Activated T-helper 2 cell treated with anti-CD3 and anti-CD28 coated beads, Interferon-gamma antibody, Interleukin-2, Interleukin-4, amounts not matched to agents 10 μg/mL and 5 μg/mL and 100 μg/mL, durations not matched to agents 14 hours and 24 hours and 36 hours (primary cell): ENCODE measurements at regions not wholly inside any gene's neighbourhood (a gene's known extent, or its start where the extent isn't known, plus 50 kb on each side); places are given as distances from the start of the nearest gene placed in this dataset.
"Not testable (repeated sequence)": the region's sequence is repeated elsewhere in the genome, so short reads cannot be mapped to it uniquely, and the experiment has no call there.

ENCODE experiments used
- DNase-seq: peaks from one replicate; pipeline ENCODE4 v3.0.0; 2021; ENCODE audit warnings: low spot score
- H3K27ac Mint-ChIP-seq: one replicate; pipeline ENCODE4 v1.8.0; 2021; ENCODE audit warnings: mixed read lengths
- H3K27me3 Mint-ChIP-seq: one replicate; pipeline ENCODE4 v1.8.0; 2021; ENCODE audit warnings: low read depth, mixed read lengths
- H3K36me3 Mint-ChIP-seq: one replicate; pipeline ENCODE4 v1.8.0; 2021; ENCODE audit warnings: low read depth, mixed read lengths
- H3K4me1 Mint-ChIP-seq: one replicate; pipeline ENCODE4 v1.8.0; 2021; ENCODE audit warnings: low read depth, mixed read lengths
- H3K4me3 Mint-ChIP-seq: one replicate; pipeline ENCODE4 v1.8.0; 2021; ENCODE audit warnings: low read depth, mild to moderate bottlenecking, moderate library complexity, mixed read lengths
- H3K9me3 Mint-ChIP-seq: one replicate; pipeline ENCODE4 v1.8.0; 2021; ENCODE audit warnings: mixed read lengths
- intact Hi-C: fragments of 100-400 bp; cut with micrococcal nuclease; formaldehyde crosslinking; loops from one replicate; pipeline ENCODE4 v1.15.1; 2023

- no peaks in the 10 kb centered on the region for H3K9me3 Mint-ChIP-seq
- H3K27ac Mint-ChIP-seq = no peak overlapping the region
- intact Hi-C loops = no loop called here
- DNase-seq = no peak
- no peak overlapping the region for H3K4me3 Mint-ChIP-seq
- no peaks in the 10 kb centered on the region for H3K36me3 Mint-ChIP-seq
- peaks cover 16% of the 10 kb centered on the region for H3K27me3 Mint-ChIP-seq
- no peaks in the 10 kb centered on the region for H3K4me1 Mint-ChIP-seq
Measured at GRCh38 chr14:92223025-92223424, 99.9 kb upstream of the SLC24A4 start.

DNA sequence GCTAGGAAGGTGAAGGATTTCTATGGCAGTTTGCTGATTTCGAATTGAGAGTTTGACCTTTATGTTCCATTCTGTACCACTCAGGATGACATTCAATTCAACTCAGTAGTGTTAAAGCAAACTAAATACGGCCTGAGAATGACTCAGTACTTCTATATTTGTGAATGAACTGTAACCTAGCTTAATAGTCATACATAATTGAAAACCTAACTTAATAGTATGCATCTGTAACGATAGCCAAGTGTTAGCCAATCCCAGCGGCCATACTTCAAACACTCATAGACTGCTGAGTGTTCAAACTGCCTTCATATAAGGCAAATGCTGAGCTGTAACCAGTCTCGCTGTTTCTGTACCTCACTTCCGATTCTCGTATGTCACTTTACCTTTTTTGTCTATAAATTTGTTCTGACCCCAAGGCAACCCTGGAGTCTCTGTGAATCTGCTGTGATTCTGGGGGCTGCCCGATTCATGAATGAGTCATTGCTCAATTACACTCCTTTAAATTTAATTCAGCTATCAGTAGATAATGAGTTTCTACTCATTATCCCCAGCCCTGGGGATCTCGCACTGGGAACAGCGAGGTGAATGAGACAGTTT lies 98.5 kb upstream of the SLC24A4 start:
- DNase-seq = no peak
- Mint-ChIP-seq H3K4me3 (no peak overlapping the region), H3K9me3 (no peaks in the 10 kb centered on the region), H3K27ac (no peak overlapping the region), H3K36me3 (no peaks in the 10 kb centered on the region), H3K4me1 (no peaks in the 10 kb centered on the region), H3K27me3 (peaks cover 11% of the 10 kb centered on the region)
- intact Hi-C loops = no loop called here

DNA sequence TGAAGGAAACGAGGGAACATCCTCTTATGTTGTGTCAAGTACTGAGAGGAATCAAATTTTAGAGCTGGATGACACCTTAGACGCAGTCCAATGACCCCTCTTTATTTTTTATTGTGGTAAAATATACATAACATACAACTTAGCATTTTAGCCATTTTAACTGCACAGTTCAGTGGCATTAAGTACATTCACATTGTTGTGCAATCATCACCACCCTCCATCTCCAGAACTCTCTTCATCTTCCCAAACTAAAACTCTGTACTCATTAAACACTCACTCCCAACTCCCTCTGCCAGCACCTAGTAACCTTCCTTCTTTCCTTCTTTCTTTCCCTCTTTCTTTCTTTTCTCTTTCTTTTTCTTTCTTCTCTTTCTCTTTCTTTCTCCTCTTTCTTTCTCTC lies 97.2 kb upstream of the SLC24A4 start:
- no peak for DNase-seq
- no peak overlapping the region for H3K27ac Mint-ChIP-seq
- no peaks in the 10 kb centered on the region for H3K4me1 Mint-ChIP-seq
- H3K9me3 Mint-ChIP-seq = no peaks in the 10 kb centered on the region
- H3K4me3 Mint-ChIP-seq = no peak overlapping the region
- intact Hi-C loops = no loop called here
- peaks cover 9% of the 10 kb centered on the region for H3K27me3 Mint-ChIP-seq
- H3K36me3 Mint-ChIP-seq = no peaks in the 10 kb centered on the region

DNA sequence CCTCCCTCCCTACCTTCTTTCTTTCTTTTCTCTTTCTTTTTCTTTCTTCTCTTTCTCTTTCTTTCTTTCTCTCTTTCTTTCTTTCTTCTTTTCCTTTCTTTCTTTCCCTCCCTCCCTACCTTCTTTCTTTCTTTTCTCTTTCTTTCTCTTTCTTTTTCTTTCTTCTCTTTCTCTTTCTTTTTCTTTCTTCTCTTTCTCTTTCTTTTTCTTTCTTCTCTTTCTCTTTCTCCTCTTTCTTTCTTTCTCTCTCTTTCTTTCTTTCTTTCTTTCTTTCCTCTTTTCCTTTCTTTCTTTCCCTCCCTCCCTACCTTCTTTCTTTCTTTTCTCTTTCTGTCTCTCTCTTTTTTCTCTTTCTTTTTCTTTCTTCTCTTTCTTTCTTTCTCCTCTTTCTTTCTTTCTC lies 96.8 kb upstream of the SLC24A4 start:
- H3K36me3 Mint-ChIP-seq, H3K4me1 Mint-ChIP-seq, intact Hi-C loops, H3K27ac Mint-ChIP-seq, H3K9me3 Mint-ChIP-seq, H3K4me3 Mint-ChIP-seq, DNase-seq: not testable (repeated sequence)
- H3K27me3 Mint-ChIP-seq = peaks cover 11% of the 10 kb centered on the region

GRCh38 chr14:92236243-92236900 lies 86.6 kb upstream of the SLC24A4 start:
- H3K36me3 Mint-ChIP-seq = no peaks in the 10 kb centered on the region
- H3K27me3 Mint-ChIP-seq = no peaks in the 10 kb centered on the region
- no peak for DNase-seq
- peaks cover 7% of the 10 kb centered on the region for H3K9me3 Mint-ChIP-seq
- H3K4me3 Mint-ChIP-seq = no peak overlapping the region
- intact Hi-C loops = no loop called here
- no peaks in the 10 kb centered on the region for H3K4me1 Mint-ChIP-seq
- no peak overlapping the region for H3K27ac Mint-ChIP-seq

- intact Hi-C loops = no loop called here
- no peak for DNase-seq
- Mint-ChIP-seq H3K27me3 (no peaks in the 10 kb centered on the region), H3K27ac (no peak overlapping the region), H3K36me3 (no peaks in the 10 kb centered on the region), H3K9me3 (peaks cover 21% of the 10 kb centered on the region), H3K4me1 (no peaks in the 10 kb centered on the region), H3K4me3 (no peak overlapping the region)
Measured at GRCh38 chr14:92240658-92241057, 82.3 kb upstream of the SLC24A4 start.

DNA sequence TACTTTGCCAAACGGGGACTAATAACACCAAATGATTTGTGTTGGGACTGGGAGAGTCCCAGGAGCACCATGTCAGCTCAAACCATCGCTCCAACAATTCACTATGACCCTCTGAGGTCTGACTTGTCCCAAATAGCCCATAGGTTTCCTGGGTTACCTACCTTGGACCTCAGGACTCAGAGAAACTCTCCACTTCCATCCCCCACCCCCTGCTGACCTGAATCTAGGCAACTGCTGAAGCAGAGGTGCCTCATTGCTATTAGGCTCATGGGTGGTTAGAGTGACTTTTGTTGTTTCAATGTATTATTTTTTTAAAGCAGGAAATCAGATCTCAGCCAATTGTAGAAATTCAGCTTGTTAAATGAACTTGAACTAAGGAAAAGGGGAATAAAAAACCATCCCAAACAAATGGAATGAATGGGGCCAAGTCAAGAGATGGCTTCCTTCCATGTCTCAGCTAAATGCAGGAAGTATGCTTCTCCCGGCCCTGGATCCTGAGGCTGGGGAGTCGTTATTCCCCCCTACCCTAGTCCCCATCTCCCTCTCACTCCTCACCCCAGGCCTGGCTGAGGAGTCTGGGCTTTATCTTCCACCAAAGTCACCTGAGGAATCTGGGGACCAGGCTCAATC lies 80.9 kb upstream of the SLC24A4 start:
- DNase-seq = no peak
- Mint-ChIP-seq H3K27me3 (no peaks in the 10 kb centered on the region), H3K4me1 (no peaks in the 10 kb centered on the region), H3K36me3 (no peaks in the 10 kb centered on the region), H3K4me3 (no peak overlapping the region), H3K27ac (no peak overlapping the region), H3K9me3 (peaks cover 30% of the 10 kb centered on the region)
- intact Hi-C loops = no loop called here

GRCh38 chr14:92244805-92245204 lies 78.2 kb upstream of the SLC24A4 start:
- H3K4me1 Mint-ChIP-seq = no peaks in the 10 kb centered on the region
- H3K27ac Mint-ChIP-seq = no peak overlapping the region
- intact Hi-C loops = no loop called here
- no peak for DNase-seq
- peaks cover 3% of the 10 kb centered on the region for H3K27me3 Mint-ChIP-seq
- H3K4me3 Mint-ChIP-seq = no peak overlapping the region
- H3K9me3 Mint-ChIP-seq = peaks cover 30% of the 10 kb centered on the region
- H3K36me3 Mint-ChIP-seq = no peaks in the 10 kb centered on the region

- Mint-ChIP-seq H3K4me3 (no peak overlapping the region), H3K9me3 (peaks cover 30% of the 10 kb centered on the region), H3K27ac (no peak overlapping the region), H3K27me3 (peaks cover 18% of the 10 kb centered on the region), H3K36me3 (no peaks in the 10 kb centered on the region), H3K4me1 (no peaks in the 10 kb centered on the region)
- intact Hi-C loops = no loop called here
- DNase-seq = no peak
Measured at GRCh38 chr14:92247341-92247740, 75.6 kb upstream of the SLC24A4 start.

- intact Hi-C loops = no loop called here
- Mint-ChIP-seq H3K4me3 (no peak overlapping the region), H3K36me3 (no peaks in the 10 kb centered on the region), H3K27me3 (peaks cover 23% of the 10 kb centered on the region), H3K9me3 (peaks cover 30% of the 10 kb centered on the region), H3K4me1 (no peaks in the 10 kb centered on the region), H3K27ac (no peak overlapping the region)
- no peak for DNase-seq
Measured at GRCh38 chr14:92247947-92248346, 75.0 kb upstream of the SLC24A4 start.

DNA sequence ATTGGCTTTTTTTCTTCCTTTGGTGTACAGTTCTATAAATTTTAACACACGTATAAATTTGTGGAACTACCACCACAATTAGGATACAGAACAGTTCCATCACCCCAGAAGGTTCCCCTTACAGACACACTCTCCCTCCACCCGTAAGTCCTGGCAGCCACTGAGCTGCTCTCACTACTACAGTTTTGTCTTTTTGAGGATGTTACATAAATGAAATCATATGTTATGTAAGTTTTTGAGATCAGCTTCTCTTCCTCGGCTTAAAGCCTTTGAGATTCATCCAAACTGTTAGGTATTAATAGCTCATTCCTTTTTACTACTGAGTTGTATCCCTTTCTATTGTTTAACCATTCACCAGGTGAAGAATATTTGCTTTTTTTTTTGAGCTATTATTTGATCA lies 74.3 kb upstream of the SLC24A4 start:
- Mint-ChIP-seq H3K27ac (no peak overlapping the region), H3K27me3 (peaks cover 30% of the 10 kb centered on the region), H3K4me3 (no peak overlapping the region), H3K4me1 (no peaks in the 10 kb centered on the region), H3K9me3 (peaks cover 26% of the 10 kb centered on the region), H3K36me3 (no peaks in the 10 kb centered on the region)
- no peak for DNase-seq
- intact Hi-C loops = no loop called here

- H3K27ac Mint-ChIP-seq, H3K36me3 Mint-ChIP-seq, H3K4me1 Mint-ChIP-seq, intact Hi-C loops, DNase-seq, H3K4me3 Mint-ChIP-seq: not testable (repeated sequence)
- peaks cover 44% of the 10 kb centered on the region for H3K27me3 Mint-ChIP-seq
- peaks cover 12% of the 10 kb centered on the region for H3K9me3 Mint-ChIP-seq
Measured at GRCh38 chr14:92250366-92250765, 72.6 kb upstream of the SLC24A4 start.

DNA sequence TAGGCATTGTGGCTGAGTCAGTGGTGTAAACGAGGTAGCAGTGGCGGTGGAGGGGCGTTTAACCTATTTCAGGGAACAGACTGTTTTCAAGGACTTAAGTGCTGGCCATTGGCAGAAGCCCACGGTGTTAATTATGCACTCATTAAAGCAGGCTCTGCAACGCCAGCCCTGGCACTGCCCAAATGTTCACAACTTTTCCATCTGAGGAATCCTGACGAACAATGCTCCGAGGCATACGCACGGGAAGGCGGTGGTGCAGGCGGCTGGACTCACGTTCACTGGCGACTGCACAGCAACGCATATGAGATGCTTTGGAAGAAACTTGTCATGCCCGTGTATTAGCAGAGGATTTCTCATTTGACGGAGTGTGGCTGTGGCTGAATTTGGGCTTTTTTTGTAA lies 70.6 kb upstream of the SLC24A4 start:
- intact Hi-C loops = no loop called here
- Mint-ChIP-seq H3K9me3 (no peaks in the 10 kb centered on the region), H3K36me3 (no peaks in the 10 kb centered on the region), H3K4me1 (peaks cover 6% of the 10 kb centered on the region), H3K27me3 (peaks cover 53% of the 10 kb centered on the region), H3K27ac (no peak overlapping the region), H3K4me3 (no peak overlapping the region)
- DNase-seq = no peak
